HCT116 (cell line): ENCODE measurements at regions not wholly inside any gene's neighbourhood (a gene's known extent, or its start where the extent isn't known, plus 50 kb on each side); places are given as distances from the start of the nearest gene placed in this dataset.

Source experiments
- POLR2A ChIP-seq: IDR thresholded peaks from 2 replicates; pipeline ENCODE4 v1.7.0; 2011; ENCODE audit warnings: borderline replicate concordance; ENCODE audit not compliant: insufficient read depth, insufficient read length; ENCODE audit errors: extremely low read depth
- TF ChIP-seq, protein P1 (sequence below), 3 experiments: fragments of 200-600 bp in 1 of 3; sonication (generic) in 1 of 3; IDR thresholded peaks in 2 of 3; conservative IDR thresholded peaks in 1 of 3; 2 replicates each; pipeline ENCODE4 v1.5.1; 2012 to 2017; ENCODE audit warnings: low read depth in 2 of 3, low read length in 2 of 3, antibody characterized with exemption in 1 of 3, borderline replicate concordance in 1 of 3, control low read depth in 1 of 3, mild to moderate bottlenecking in 1 of 3, mixed read lengths in 1 of 3, mixed run types in 1 of 3, moderate library complexity in 1 of 3; ENCODE audit not compliant: insufficient read depth in 1 of 3

DNA sequence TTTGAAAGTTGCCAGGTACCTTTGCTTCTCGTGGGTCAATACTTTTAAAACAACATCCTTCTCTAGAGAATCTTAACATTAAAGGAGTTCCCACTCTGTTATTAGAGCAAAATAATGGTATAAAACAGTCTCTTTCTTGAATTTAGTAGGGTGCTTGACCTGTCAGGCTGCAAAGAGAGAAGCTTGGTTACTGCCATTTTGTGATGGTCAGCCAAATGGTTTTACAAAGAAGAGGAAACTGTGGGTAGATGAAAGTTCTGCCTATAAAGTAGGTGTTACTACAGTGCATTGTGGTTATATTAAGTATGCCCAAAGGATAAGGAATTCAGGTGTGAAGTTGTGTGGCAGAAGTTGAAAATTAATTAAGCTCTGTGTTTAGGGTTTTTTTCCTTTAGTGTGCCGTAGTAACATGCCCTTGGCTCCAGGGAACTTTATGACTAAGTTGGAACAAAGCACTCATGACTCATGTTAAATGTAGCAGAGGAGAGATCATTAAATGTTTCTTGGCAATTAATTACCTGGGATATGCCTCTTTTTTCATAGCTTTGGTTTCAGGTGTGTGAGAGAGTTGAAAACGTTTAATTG lies 354.0 kb upstream of the KITLG start:
- TF ChIP-seq, protein P1, sequence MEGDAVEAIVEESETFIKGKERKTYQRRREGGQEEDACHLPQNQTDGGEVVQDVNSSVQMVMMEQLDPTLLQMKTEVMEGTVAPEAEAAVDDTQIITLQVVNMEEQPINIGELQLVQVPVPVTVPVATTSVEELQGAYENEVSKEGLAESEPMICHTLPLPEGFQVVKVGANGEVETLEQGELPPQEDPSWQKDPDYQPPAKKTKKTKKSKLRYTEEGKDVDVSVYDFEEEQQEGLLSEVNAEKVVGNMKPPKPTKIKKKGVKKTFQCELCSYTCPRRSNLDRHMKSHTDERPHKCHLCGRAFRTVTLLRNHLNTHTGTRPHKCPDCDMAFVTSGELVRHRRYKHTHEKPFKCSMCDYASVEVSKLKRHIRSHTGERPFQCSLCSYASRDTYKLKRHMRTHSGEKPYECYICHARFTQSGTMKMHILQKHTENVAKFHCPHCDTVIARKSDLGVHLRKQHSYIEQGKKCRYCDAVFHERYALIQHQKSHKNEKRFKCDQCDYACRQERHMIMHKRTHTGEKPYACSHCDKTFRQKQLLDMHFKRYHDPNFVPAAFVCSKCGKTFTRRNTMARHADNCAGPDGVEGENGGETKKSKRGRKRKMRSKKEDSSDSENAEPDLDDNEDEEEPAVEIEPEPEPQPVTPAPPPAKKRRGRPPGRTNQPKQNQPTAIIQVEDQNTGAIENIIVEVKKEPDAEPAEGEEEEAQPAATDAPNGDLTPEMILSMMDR (IDR thresholded peaks at IDR 0.05 in 2 of 3, conservative IDR thresholded peaks at IDR 0.05 in 1 of 3; ENCODE audit: borderline replicate concordance in 1 of 3, insufficient read depth in 1 of 3, low read depth in 2 of 3, low read length in 2 of 3): no peak
- no peak for TF ChIP-seq POLR2A
